HCT116 (cell line): ENCODE measurements at regions not wholly inside any gene's neighbourhood (a gene's known extent, or its start where the extent isn't known, plus 50 kb on each side); places are given as distances from the start of the nearest gene placed in this dataset.

Experiments
- EGR1 ChIP-seq: IDR thresholded peaks from 2 replicates; pipeline ENCODE4 v1.6.1; 2012; ENCODE audit warnings: low read depth
- EZH2phosphoT487 ChIP-seq: fragments of 200-600 bp; IDR thresholded peaks from 2 replicates; pipeline ENCODE4 v1.6.1; 2018; ENCODE audit warnings: antibody characterized with exemption, borderline replicate concordance
- YY1 ChIP-seq: IDR thresholded peaks from 2 replicates; pipeline ENCODE4 v1.6.1; 2011; ENCODE audit warnings: low read length, low read depth, moderate library complexity, mild to moderate bottlenecking; ENCODE audit not compliant: insufficient replicate concordance; ENCODE audit errors: extremely low read depth
- ZBTB33 ChIP-seq: IDR thresholded peaks from 2 replicates; pipeline ENCODE4 v1.6.1; 2011; ENCODE audit warnings: mild to moderate bottlenecking, low read length, moderate library complexity; ENCODE audit not compliant: insufficient replicate concordance; ENCODE audit errors: extremely low read depth
- TF ChIP-seq, protein P1 (sequence below), 3 experiments: fragments of 200-600 bp in 1 of 3; sonication (generic) in 1 of 3; IDR thresholded peaks in 2 of 3; conservative IDR thresholded peaks in 1 of 3; 2 replicates each; pipeline ENCODE4 v1.5.1; 2012 to 2017; ENCODE audit warnings: low read depth in 2 of 3, low read length in 2 of 3, antibody characterized with exemption in 1 of 3, borderline replicate concordance in 1 of 3, control low read depth in 1 of 3, mild to moderate bottlenecking in 1 of 3, mixed read lengths in 1 of 3, mixed run types in 1 of 3, moderate library complexity in 1 of 3; ENCODE audit not compliant: insufficient read depth in 1 of 3
- TF ChIP-seq, protein P2 (sequence below): IDR thresholded peaks from 2 replicates; pipeline ENCODE4 v1.6.1; 2012; ENCODE audit warnings: low read depth

- TF ChIP-seq, protein P1, sequence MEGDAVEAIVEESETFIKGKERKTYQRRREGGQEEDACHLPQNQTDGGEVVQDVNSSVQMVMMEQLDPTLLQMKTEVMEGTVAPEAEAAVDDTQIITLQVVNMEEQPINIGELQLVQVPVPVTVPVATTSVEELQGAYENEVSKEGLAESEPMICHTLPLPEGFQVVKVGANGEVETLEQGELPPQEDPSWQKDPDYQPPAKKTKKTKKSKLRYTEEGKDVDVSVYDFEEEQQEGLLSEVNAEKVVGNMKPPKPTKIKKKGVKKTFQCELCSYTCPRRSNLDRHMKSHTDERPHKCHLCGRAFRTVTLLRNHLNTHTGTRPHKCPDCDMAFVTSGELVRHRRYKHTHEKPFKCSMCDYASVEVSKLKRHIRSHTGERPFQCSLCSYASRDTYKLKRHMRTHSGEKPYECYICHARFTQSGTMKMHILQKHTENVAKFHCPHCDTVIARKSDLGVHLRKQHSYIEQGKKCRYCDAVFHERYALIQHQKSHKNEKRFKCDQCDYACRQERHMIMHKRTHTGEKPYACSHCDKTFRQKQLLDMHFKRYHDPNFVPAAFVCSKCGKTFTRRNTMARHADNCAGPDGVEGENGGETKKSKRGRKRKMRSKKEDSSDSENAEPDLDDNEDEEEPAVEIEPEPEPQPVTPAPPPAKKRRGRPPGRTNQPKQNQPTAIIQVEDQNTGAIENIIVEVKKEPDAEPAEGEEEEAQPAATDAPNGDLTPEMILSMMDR (IDR thresholded peaks at IDR 0.05 in 2 of 3, conservative IDR thresholded peaks at IDR 0.05 in 1 of 3; ENCODE audit: borderline replicate concordance in 1 of 3, insufficient read depth in 1 of 3, low read depth in 2 of 3, low read length in 2 of 3): no peak
- no peak for TF ChIP-seq ZBTB33
- TF ChIP-seq EZH2phosphoT487: no peak
- TF ChIP-seq YY1: no peak
- TF ChIP-seq, protein P2, sequence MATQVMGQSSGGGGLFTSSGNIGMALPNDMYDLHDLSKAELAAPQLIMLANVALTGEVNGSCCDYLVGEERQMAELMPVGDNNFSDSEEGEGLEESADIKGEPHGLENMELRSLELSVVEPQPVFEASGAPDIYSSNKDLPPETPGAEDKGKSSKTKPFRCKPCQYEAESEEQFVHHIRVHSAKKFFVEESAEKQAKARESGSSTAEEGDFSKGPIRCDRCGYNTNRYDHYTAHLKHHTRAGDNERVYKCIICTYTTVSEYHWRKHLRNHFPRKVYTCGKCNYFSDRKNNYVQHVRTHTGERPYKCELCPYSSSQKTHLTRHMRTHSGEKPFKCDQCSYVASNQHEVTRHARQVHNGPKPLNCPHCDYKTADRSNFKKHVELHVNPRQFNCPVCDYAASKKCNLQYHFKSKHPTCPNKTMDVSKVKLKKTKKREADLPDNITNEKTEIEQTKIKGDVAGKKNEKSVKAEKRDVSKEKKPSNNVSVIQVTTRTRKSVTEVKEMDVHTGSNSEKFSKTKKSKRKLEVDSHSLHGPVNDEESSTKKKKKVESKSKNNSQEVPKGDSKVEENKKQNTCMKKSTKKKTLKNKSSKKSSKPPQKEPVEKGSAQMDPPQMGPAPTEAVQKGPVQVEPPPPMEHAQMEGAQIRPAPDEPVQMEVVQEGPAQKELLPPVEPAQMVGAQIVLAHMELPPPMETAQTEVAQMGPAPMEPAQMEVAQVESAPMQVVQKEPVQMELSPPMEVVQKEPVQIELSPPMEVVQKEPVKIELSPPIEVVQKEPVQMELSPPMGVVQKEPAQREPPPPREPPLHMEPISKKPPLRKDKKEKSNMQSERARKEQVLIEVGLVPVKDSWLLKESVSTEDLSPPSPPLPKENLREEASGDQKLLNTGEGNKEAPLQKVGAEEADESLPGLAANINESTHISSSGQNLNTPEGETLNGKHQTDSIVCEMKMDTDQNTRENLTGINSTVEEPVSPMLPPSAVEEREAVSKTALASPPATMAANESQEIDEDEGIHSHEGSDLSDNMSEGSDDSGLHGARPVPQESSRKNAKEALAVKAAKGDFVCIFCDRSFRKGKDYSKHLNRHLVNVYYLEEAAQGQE: no peak
- TF ChIP-seq EGR1: no peak
Observed at GRCh38 chr19:28715157-28715556, 497.8 kb downstream of the UQCRFS1 start.
